OCI-LY1 (cell line): ENCODE measurements at regions not wholly inside any gene's neighbourhood (a gene's known extent, or its start where the extent isn't known, plus 50 kb on each side); places are given as distances from the start of the nearest gene placed in this dataset.

ENCODE experiments used
- H2AFZ ChIP-seq: fragments of 200-600 bp; sonication (generic), shearing (Covaris generic); 2 replicates; pipeline ENCODE4 v1.6.0; 2014; ENCODE audit warnings: antibody characterized with exemption, mild to moderate bottlenecking, low read length
- H3F3A ChIP-seq: fragments of 200-600 bp; sonication (generic), shearing (Covaris generic); 2 replicates; pipeline ENCODE4 v1.6.0; 2014; ENCODE audit warnings: mild to moderate bottlenecking, antibody characterized with exemption, low read length, moderate library complexity; ENCODE audit not compliant: insufficient read depth
- H3K27ac ChIP-seq: fragments of 200-600 bp; sonication (generic); 2 replicates; pipeline ENCODE4 v1.5.1; 2014; ENCODE audit warnings: low read length, mixed run types, mild to moderate bottlenecking, low read depth; ENCODE audit not compliant: poor library complexity, severe bottlenecking
- H3K27me3 ChIP-seq: fragments of 200-600 bp; sonication (generic); 2 replicates; pipeline ENCODE4 v1.6.0; 2014; ENCODE audit warnings: antibody characterized with exemption, mild to moderate bottlenecking, low read length, moderate library complexity; ENCODE audit not compliant: insufficient read depth
- H3K36me3 ChIP-seq: fragments of 200-600 bp; sonication (generic); 2 replicates; pipeline ENCODE4 v1.6.1; 2014; ENCODE audit warnings: mild to moderate bottlenecking, antibody characterized with exemption, low read length, moderate library complexity, mixed read lengths; ENCODE audit not compliant: insufficient read depth
- H3K4me1 ChIP-seq: fragments of 200-600 bp; sonication (generic); 2 replicates; pipeline ENCODE4 v1.5.1; 2014; ENCODE audit warnings: mild to moderate bottlenecking, low read length, moderate library complexity; ENCODE audit not compliant: insufficient read depth, severe bottlenecking
- H3K4me2 ChIP-seq: fragments of 200-600 bp; sonication (generic), shearing (Covaris generic); 2 replicates; pipeline ENCODE4 v1.6.1; 2014; ENCODE audit warnings: low read length
- H3K4me3 ChIP-seq: fragments of 200-600 bp; sonication (generic); 2 replicates; pipeline ENCODE4 v1.5.1; 2014; ENCODE audit warnings: low read length, low read depth, mild to moderate bottlenecking, mixed read lengths; ENCODE audit not compliant: poor library complexity, severe bottlenecking
- H3K79me2 ChIP-seq: fragments of 200-600 bp; shearing (Covaris generic); 2 replicates; pipeline ENCODE4 v1.6.1; 2016; ENCODE audit warnings: mixed run types, low read length, mixed read lengths; ENCODE audit not compliant: insufficient read depth
- H3K9ac ChIP-seq: fragments of 200-600 bp; sonication (generic), shearing (Covaris generic); 2 replicates; pipeline ENCODE4 v1.6.1; 2014; ENCODE audit warnings: mild to moderate bottlenecking, low read length, mixed read lengths
- H3K9me2 ChIP-seq: fragments of 200-600 bp; sonication (generic), shearing (Covaris generic); 2 replicates; pipeline ENCODE4 v1.6.1; 2014; ENCODE audit warnings: low read depth, mild to moderate bottlenecking, low read length, mixed read lengths
- H3K9me3 ChIP-seq: fragments of 200-600 bp; shearing (Covaris generic); 2 replicates; pipeline ENCODE4 v1.6.1; 2014; ENCODE audit warnings: low read length, mixed read lengths
- H4K20me1 ChIP-seq: fragments of 200-600 bp; sonication (generic), shearing (Covaris generic); 2 replicates; pipeline ENCODE4 v1.6.0; 2016; ENCODE audit warnings: mild to moderate bottlenecking, low read length; ENCODE audit not compliant: insufficient read depth
- EZH2 ChIP-seq: fragments of 200-600 bp; sonication (generic), shearing (Covaris generic); IDR thresholded peaks from 2 replicates; pipeline ENCODE4 v1.8.0; 2017; ENCODE audit warnings: borderline replicate concordance, mixed run types, mild to moderate bottlenecking, antibody characterized with exemption, low read length, moderate library complexity, mixed read lengths
- TF ChIP-seq, protein P1 (sequence below): fragments of 200-600 bp; sonication (generic), shearing (Covaris generic); IDR thresholded peaks from 2 replicates; pipeline ENCODE4 v1.5.1; 2017; ENCODE audit warnings: mild to moderate bottlenecking, antibody characterized with exemption, low read length, moderate library complexity, mixed read lengths

DNA sequence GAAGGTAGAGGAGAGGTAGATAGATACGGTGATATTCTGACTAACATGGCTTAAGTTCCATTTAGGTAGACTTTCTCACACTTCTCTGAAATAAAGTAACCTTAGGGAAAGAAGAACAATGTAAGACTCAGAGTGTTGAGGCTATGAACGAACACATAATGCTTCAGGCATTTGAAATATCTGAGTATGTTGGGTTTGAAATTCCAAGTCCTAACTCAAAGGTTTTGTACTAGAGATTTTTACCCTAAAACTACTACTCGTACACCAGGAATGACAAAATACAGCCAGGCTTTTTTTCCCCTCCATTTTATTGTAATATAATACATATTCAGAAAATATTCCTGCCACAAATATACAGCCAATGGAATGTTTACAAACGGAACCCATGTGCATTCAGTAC lies 592.6 kb downstream of the ETS1 start:
- no peaks in the 10 kb centered on the region for H3K27me3 ChIP-seq
- H2AFZ ChIP-seq = no peak overlapping the region
- no peak overlapping the region for H3K4me2 ChIP-seq

DNA sequence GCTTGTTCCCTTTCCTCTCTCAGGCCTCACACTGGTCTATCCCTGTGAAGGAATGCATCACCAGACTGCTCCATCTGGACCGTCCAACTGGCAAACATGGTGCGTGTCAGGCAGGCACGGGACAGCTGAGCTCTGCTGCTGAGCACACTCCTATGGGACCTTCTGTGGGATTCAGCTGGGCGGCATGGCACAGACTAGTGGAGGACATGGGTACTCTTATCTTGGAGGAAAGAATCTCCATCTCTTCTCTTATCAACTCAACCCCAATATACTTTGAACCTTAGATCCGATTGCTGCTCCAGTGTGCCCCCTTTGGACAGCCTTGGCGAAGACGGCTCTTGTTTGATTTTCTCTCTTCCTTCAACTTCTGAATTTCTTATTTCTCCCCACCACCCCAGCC lies 593.6 kb downstream of the ETS1 start:
- TF ChIP-seq, protein P1, sequence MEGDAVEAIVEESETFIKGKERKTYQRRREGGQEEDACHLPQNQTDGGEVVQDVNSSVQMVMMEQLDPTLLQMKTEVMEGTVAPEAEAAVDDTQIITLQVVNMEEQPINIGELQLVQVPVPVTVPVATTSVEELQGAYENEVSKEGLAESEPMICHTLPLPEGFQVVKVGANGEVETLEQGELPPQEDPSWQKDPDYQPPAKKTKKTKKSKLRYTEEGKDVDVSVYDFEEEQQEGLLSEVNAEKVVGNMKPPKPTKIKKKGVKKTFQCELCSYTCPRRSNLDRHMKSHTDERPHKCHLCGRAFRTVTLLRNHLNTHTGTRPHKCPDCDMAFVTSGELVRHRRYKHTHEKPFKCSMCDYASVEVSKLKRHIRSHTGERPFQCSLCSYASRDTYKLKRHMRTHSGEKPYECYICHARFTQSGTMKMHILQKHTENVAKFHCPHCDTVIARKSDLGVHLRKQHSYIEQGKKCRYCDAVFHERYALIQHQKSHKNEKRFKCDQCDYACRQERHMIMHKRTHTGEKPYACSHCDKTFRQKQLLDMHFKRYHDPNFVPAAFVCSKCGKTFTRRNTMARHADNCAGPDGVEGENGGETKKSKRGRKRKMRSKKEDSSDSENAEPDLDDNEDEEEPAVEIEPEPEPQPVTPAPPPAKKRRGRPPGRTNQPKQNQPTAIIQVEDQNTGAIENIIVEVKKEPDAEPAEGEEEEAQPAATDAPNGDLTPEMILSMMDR = no peak
- no peak for TF ChIP-seq EZH2
- H3K79me2 ChIP-seq = no peaks in the 10 kb centered on the region
- H3K36me3 ChIP-seq = no peaks in the 10 kb centered on the region
- H3K27ac ChIP-seq = no peak overlapping the region
- H3K9me3 ChIP-seq = no peaks in the 10 kb centered on the region
- H4K20me1 ChIP-seq = no peaks in the 10 kb centered on the region
- no peak overlapping the region for H3K9ac ChIP-seq
- no peaks in the 10 kb centered on the region for H3K27me3 ChIP-seq
- H3K4me2 ChIP-seq = no peak overlapping the region
- H3K4me3 ChIP-seq = no peak overlapping the region
- H2AFZ ChIP-seq = no peak overlapping the region
- no peaks in the 10 kb centered on the region for H3F3A ChIP-seq
- no peaks in the 10 kb centered on the region for H3K9me2 ChIP-seq
- H3K4me1 ChIP-seq = no peaks in the 10 kb centered on the region

More for the DNA sequence above, 592.6 kb downstream of the ETS1 start:
- Histone ChIP-seq H3K9me3 (no peaks in the 10 kb centered on the region), H3K79me2 (no peaks in the 10 kb centered on the region), H3K36me3 (no peaks in the 10 kb centered on the region), H3F3A (no peaks in the 10 kb centered on the region), H3K9me2 (no peaks in the 10 kb centered on the region), H3K4me1 (no peaks in the 10 kb centered on the region), H3K27ac (no peak overlapping the region), H3K4me3 (no peak overlapping the region), H4K20me1 (no peaks in the 10 kb centered on the region), H3K9ac (no peak overlapping the region)
- no peak for TF ChIP-seq EZH2

- no peaks in the 10 kb centered on the region for H3K4me1 ChIP-seq
- no peaks in the 10 kb centered on the region for H3K9me2 ChIP-seq
- H3K27me3 ChIP-seq = no peaks in the 10 kb centered on the region
- no peak overlapping the region for H3K27ac ChIP-seq
- H3K9me3 ChIP-seq = no peaks in the 10 kb centered on the region
- TF ChIP-seq, protein P1 = no peak
- TF ChIP-seq EZH2 = no peak
- no peaks in the 10 kb centered on the region for H3F3A ChIP-seq
- H3K36me3 ChIP-seq = no peaks in the 10 kb centered on the region
- H3K4me2 ChIP-seq = no peak overlapping the region
- H2AFZ ChIP-seq = no peak overlapping the region
- no peaks in the 10 kb centered on the region for H3K79me2 ChIP-seq
- no peak overlapping the region for H3K4me3 ChIP-seq
- H3K9ac ChIP-seq = no peak overlapping the region
- no peaks in the 10 kb centered on the region for H4K20me1 ChIP-seq
Measured at GRCh38 chr11:127993281-127993680, 594.1 kb downstream of the ETS1 start.

DNA sequence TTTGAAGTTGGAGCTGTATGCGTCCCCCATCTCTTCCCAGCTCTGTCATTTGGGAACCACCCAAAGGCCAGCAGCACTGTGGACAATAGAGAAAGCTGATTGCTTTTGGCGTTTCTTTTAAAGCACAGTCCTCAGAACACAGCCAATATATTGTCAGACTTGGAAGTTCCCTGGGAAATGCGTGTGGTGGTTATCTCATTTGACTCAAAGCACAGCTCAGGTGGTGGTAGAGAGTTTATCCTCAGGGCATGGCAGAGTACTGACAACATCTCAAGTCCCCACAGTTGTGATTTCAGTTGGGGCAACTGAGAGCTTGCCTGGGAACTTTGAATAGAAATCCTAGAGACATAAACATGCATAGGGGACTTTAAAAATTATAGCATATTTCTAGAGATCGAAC lies 601.3 kb downstream of the ETS1 start:
- Histone ChIP-seq H3K9me2 (no peaks in the 10 kb centered on the region), H3K4me3 (no peak overlapping the region), H3K27me3 (no peaks in the 10 kb centered on the region), H2AFZ (no peak overlapping the region), H3K9ac (no peak overlapping the region), H3K4me1 (no peaks in the 10 kb centered on the region), H3K9me3 (no peaks in the 10 kb centered on the region), H3K4me2 (no peak overlapping the region), H3K27ac (no peak overlapping the region), H4K20me1 (no peaks in the 10 kb centered on the region), H3K79me2 (no peaks in the 10 kb centered on the region), H3K36me3 (no peaks in the 10 kb centered on the region), H3F3A (no peaks in the 10 kb centered on the region)
- no peak for TF ChIP-seq EZH2
- TF ChIP-seq, protein P1 = no peak
